Transverse colon (tissue), 4 donors: ENCODE measurements at regions not wholly inside any gene's neighbourhood (a gene's known extent, or its start where the extent isn't known, plus 50 kb on each side); places are given as distances from the start of the nearest gene placed in this dataset.

Experiments used
- DNase-seq: peaks from one replicate; pipeline ENCODE4 v3.0.0-alpha.2; 2019
- H3K27ac ChIP-seq, 4 donors: fragments of 200-600 bp; sonication (generic); 2 replicates each; pipeline ENCODE4 v1.5.1; 2016 to 2018; ENCODE audit warnings: inconsistent platforms in 4 of 4
- H3K27me3 ChIP-seq: fragments of 200-600 bp; sonication (generic); 2 replicates; pipeline ENCODE4 v1.5.1; 2017; ENCODE audit warnings: inconsistent platforms
- H3K36me3 ChIP-seq, 4 donors: fragments of 200-600 bp; sonication (generic); 2 replicates each; pipeline ENCODE4 v1.5.1; 2017 to 2019; ENCODE audit warnings: inconsistent platforms in 4 of 4
- H3K4me1 ChIP-seq, 4 donors: fragments of 200-600 bp; sonication (generic); 2 replicates each; pipeline ENCODE4 v1.5.1; 2017 to 2020; ENCODE audit warnings: inconsistent platforms in 4 of 4
- H3K4me3 ChIP-seq, 4 donors: fragments of 200-600 bp; sonication (generic); 1 replicate in 1 of 4; 2 replicates in 3 of 4; pipeline versions ENCODE4 v1.5.1 to v1.6.1; 2017 to 2019; ENCODE audit warnings: inconsistent platforms in 4 of 4
- H3K9me3 ChIP-seq, 2 donors: fragments of 200-600 bp; sonication (generic); 2 replicates each; pipeline ENCODE4 v1.5.1; 2017 to 2019; ENCODE audit warnings: inconsistent platforms in 2 of 2
- CTCF ChIP-seq, 5 experiments: fragments of 200-600 bp in 3 of 5; fragments of 450-650 bp in 2 of 5; sonication (generic) in 3 of 5; IDR thresholded peaks; 1 replicate in 2 of 5; 2 replicates in 3 of 5; pipeline ENCODE4 v1.5.1; 2016 to 2017; ENCODE audit warnings: antibody characterized with exemption in 5 of 5, inconsistent platforms in 3 of 5, mild to moderate bottlenecking in 2 of 5, moderate library complexity in 1 of 5
- EP300 ChIP-seq: sonication (generic); formaldehyde crosslinking; IDR thresholded peaks from one replicate; pipeline ENCODE4 v1.6.1; 2017; ENCODE audit warnings: antibody characterized with exemption, low read depth
- POLR2A ChIP-seq: fragments of 450-650 bp; IDR thresholded peaks from one replicate; pipeline ENCODE4 v1.6.1; 2016; ENCODE audit warnings: antibody characterized with exemption, mild to moderate bottlenecking, moderate library complexity
- POLR2AphosphoS5 ChIP-seq, 3 donors: sonication (generic); formaldehyde crosslinking; IDR thresholded peaks; one replicate each; pipeline ENCODE4 v1.6.1; 2016; ENCODE audit warnings: antibody characterized with exemption in 3 of 3
- WGBS, 2 donors: methylation state at CpG; one replicate each; pipeline ENCODE4 v1.1.5; 2018; ENCODE audit warnings: low coverage in 1 of 2; 5-methylcytosine and 5-hydroxymethylcytosine counted together
- in situ Hi-C, 4 donors: fragments of 200-750 bp; cut with MboI; loops; one replicate each; pipeline versions ENCODE4 v1.15.0 to v1.15.1; 2017; ENCODE audit warnings: low sequenced_read_pairs in 3 of 4, low pct_ligation_motif_present in 1 of 4, low pct_unique_long_range_greater_than_20kb in 1 of 4
- intact Hi-C: fragments of 100-400 bp; cut with DNase I; formaldehyde crosslinking; loops from one replicate; pipeline ENCODE4 v1.15.1; 2023; ENCODE audit warnings: low total_unique reads

DNA sequence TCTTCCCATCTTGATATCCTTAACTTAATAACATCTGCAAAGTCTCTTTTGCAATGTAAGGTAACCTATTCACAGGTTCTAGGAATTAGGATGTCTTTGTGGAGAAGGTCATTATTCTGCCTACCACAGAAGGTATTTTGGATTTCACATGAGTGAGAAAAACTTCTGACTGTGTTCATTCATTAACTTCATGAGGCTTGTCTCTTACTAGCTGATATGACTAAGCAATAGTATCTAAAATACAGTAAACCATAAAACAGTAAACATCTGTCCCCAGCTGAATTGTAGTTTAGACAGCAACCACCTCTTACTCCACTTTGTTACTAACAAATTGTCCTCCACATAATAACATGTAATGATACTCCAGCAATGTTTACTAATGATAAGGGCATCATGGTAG is 198.1 kb downstream of the SEC23A start:
- H3K27me3 ChIP-seq, result no peaks in the 10 kb centered on the region
- H3K36me3 ChIP-seq, result no peaks in the 10 kb centered on the region
- no peak overlapping the region for H3K27ac ChIP-seq
- DNase-seq, result no peak
- no peak for TF ChIP-seq POLR2AphosphoS5 (IDR thresholded peaks at IDR 0.05)
- TF ChIP-seq POLR2A, result no peak
- no peak for TF ChIP-seq EP300
- no peak for TF ChIP-seq CTCF (IDR thresholded peaks at IDR 0.05)
- no peaks in the 10 kb centered on the region for H3K9me3 ChIP-seq
- intact Hi-C loops (no loop called here), in situ Hi-C loops (no loop called here)
- H3K4me1 ChIP-seq, result no peaks in the 10 kb centered on the region
- H3K4me3 ChIP-seq, result no peak overlapping the region

DNA sequence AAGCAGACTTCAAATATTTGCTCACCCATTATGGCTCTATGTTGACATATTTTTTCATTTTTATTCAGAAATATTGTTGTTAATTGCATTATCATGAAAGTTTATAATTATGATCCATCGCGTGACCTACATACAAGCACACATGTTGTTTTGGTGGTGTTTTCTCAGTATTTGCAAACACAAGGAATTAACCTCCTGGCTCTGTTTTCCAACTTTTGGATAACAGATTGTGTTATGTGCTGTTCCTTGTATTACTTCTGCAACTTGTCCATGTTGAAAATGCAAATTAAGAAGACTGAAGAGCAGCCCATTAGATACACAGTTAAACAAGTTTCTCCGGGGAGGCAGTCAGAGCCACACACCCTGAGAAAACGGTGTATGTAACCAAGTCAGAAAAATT is 201.2 kb downstream of the SEC23A start:
- Histone ChIP-seq H3K36me3 (no peaks in the 10 kb centered on the region), H3K27me3 (no peaks in the 10 kb centered on the region), H3K4me3 (no peak overlapping the region), H3K9me3 (no peaks in the 10 kb centered on the region), H3K27ac (no peak overlapping the region), H3K4me1 (no peaks in the 10 kb centered on the region)
- no peak for TF ChIP-seq CTCF (IDR thresholded peaks at IDR 0.05)
- intact Hi-C loops (no loop called here), in situ Hi-C loops (no loop called here)
- WGBS, 2 donors, result 80 to 88% methylated on average over 3 to 4 of the region's 4 CpGs
- no peak for DNase-seq

DNA sequence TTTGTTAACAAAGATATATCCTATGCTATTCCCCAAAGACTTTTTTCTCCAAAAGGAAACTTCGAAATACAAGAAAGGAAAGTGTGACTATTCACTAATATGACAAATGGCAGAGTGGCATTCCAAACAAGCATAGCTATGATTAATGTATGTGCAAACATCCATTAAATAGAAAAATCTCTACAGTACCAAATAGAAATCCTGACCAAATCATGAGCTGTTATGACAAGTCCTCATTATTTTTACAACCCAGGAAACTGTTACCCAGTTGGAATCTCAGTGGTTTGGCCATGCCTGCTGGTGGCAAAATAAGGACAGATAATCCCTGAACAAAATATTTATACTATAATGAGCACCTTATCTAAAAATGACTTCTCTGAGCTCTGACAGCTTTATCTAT is 202.1 kb downstream of the SEC23A start:
- Histone ChIP-seq H3K27me3 (no peaks in the 10 kb centered on the region), H3K36me3 (no peaks in the 10 kb centered on the region), H3K4me1 (no peaks in the 10 kb centered on the region), H3K27ac (no peak overlapping the region), H3K9me3 (no peaks in the 10 kb centered on the region), H3K4me3 (no peak overlapping the region)
- in situ Hi-C loops, result no loop called here
- WGBS, 2 donors, result 43 to 65% methylated on average over 1 of the region's 1 CpG
- DNase-seq, result no peak
- TF ChIP-seq CTCF (IDR thresholded peaks at IDR 0.05) (no peak), EP300 (no peak), POLR2AphosphoS5 (IDR thresholded peaks at IDR 0.05) (no peak), POLR2A (no peak)
- intact Hi-C loops, result no loop called here

DNA sequence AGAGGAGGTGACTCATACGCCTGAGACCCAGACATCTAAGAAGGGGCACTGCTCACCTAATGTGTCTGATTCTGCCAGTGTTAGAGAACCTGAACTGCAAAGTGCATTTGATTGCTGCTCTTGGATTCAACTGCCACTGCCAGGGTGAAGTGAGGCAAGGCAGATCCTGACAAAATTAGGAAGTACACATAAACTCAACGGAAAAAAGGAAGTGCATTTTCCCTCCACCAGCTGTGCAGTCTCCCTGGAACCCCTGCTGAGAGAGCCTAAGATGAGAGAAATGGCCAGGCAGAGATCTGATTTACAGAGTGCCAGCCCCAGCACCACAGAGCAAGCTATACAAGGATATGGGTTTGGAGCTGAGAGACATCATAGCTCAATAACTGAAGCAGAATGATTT is 215.3 kb downstream of the SEC23A start:
- Histone ChIP-seq H3K4me1 (no peaks in the 10 kb centered on the region), H3K27ac (no peak overlapping the region), H3K4me3 (no peak overlapping the region), H3K36me3 (no peaks in the 10 kb centered on the region), H3K27me3 (no peaks in the 10 kb centered on the region), H3K9me3 (no peaks in the 10 kb centered on the region)
- WGBS, 2 donors, result 52 to 60% methylated on average over 1 to 2 of the region's 2 CpGs
- in situ Hi-C loops, result no loop called here
- TF ChIP-seq POLR2A (no peak), POLR2AphosphoS5 (IDR thresholded peaks at IDR 0.05) (no peak), CTCF (IDR thresholded peaks at IDR 0.05) (no peak), EP300 (no peak)
- DNase-seq, result no peak
- intact Hi-C loops, result no loop called here
